A549 (cell line): ENCODE measurements at regions not wholly inside any gene's neighbourhood (a gene's known extent, or its start where the extent isn't known, plus 50 kb on each side); places are given as distances from the start of the nearest gene placed in this dataset.

Experiments
- ATAC-seq, 2 experiments: fragments of 200-7000 bp in 1 of 2; fragments of >200 bp in 1 of 2; cut with Nextera tagmentation in 1 of 2; cut with Tn5 transposase in 1 of 2; 3 replicates each; pipeline versions ENCODE4 v1.8.0 to v1.9.1; 2018 to 2020; ENCODE audit warnings: mild to moderate bottlenecking in 1 of 2, moderate library complexity in 1 of 2
- CTCF ChIA-PET: fragments of 300-600 bp; sonication (Branson Sonifier 250); formaldehyde crosslinking; extraction: SDS; loops from one replicate; lab custom pipeline; 2021; ENCODE audit warnings: antibody characterized with exemption, inconsistent platforms; lab: Yijun Ruan, JAX
- POLR2A ChIA-PET: fragments of 350-600 bp; formaldehyde crosslinking; extraction: SDS; loops from one replicate; lab custom pipeline; 2021; ENCODE audit warnings: antibody characterized with exemption, inconsistent platforms; lab: Yijun Ruan, JAX
- DNase-seq, 2 experiments: peaks; one replicate each; pipeline versions ENCODE4 v3.0.0 to v3.0.0-alpha.2; 2011 to 2016; ENCODE audit warnings: low read depth in 1 of 2, low spot score in 1 of 2
- FAIRE-seq: peaks from 2 replicates; lab custom pipeline; 2011; peaks lifted over from hg19 to GRCh38; lab: Jason Lieb, UNC
- H3K27ac ChIP-seq, 2 experiments: fragments of >200 bp; sonication (Bioruptor Twin); formaldehyde crosslinking; 3 replicates each; pipeline ENCODE4 v1.5.1; 2016 to 2017
- H3K4me1 ChIP-seq: fragments of >200 bp; sonication (Bioruptor Twin); formaldehyde crosslinking; 3 replicates; pipeline ENCODE4 v1.6.1; 2016
- H3K4me2 ChIP-seq: fragments of >200 bp; sonication (Bioruptor Twin); formaldehyde crosslinking; 3 replicates; pipeline ENCODE4 v1.6.1; 2016
- H3K4me3 ChIP-seq: fragments of >200 bp; sonication (Bioruptor Twin); formaldehyde crosslinking; 3 replicates; pipeline ENCODE4 v1.5.1; 2016
- H3K9me3 ChIP-seq: fragments of >200 bp; sonication (Bioruptor Twin); formaldehyde crosslinking; 3 replicates; pipeline ENCODE4 v1.6.1; 2016
- ATOH8 ChIP-seq: fragments of 250-450 bp; sonication (Bioruptor Pico); IDR thresholded peaks from 2 replicates; pipeline ENCODE4 v1.5.0; 2020; ENCODE audit warnings: low read depth, mild to moderate bottlenecking, moderate library complexity
- BCL3 ChIP-seq: fragments of >200 bp; sonication (Bioruptor Twin); formaldehyde crosslinking; IDR thresholded peaks from 3 replicates; pipeline ENCODE4 v1.6.1; 2016
- E2F6 ChIP-seq: IDR thresholded peaks from 2 replicates; pipeline ENCODE4 v1.6.1; 2012; ENCODE audit warnings: low read depth, borderline replicate concordance
- EHMT2 ChIP-seq: fragments of 200-600 bp; sonication (generic); IDR thresholded peaks from 2 replicates; pipeline ENCODE4 v1.6.1; 2016; ENCODE audit warnings: antibody characterized with exemption, low read depth, mild to moderate bottlenecking, moderate library complexity
- ELK1 ChIP-seq: fragments of 150-350 bp; IDR thresholded peaks from 2 replicates; pipeline ENCODE4 v1.6.1; 2014; ENCODE audit warnings: low read depth, mild to moderate bottlenecking, low read length
- ESRRA ChIP-seq: fragments of 150-350 bp; IDR thresholded peaks from 2 replicates; pipeline ENCODE4 v1.6.1; 2014; ENCODE audit warnings: mild to moderate bottlenecking, low read length, borderline replicate concordance
- FOSL2 ChIP-seq, 2 experiments: fragments of 450-650 bp in 1 of 2; fragments of >200 bp in 1 of 2; sonication (Bioruptor Twin) in 1 of 2; formaldehyde crosslinking; IDR thresholded peaks; 2 replicates each; pipeline versions ENCODE4 v1.5.0 to v1.6.1; 2016 to 2020; ENCODE audit warnings: mild to moderate bottlenecking in 1 of 2, moderate library complexity in 1 of 2
- HDAC2 ChIP-seq: fragments of 200-600 bp; sonication (generic); IDR thresholded peaks from 2 replicates; pipeline ENCODE4 v1.6.1; 2016
- HEYL ChIP-seq: fragments of 250-450 bp; sonication (Bioruptor Pico); IDR thresholded peaks from 2 replicates; pipeline ENCODE4 v1.8.0; 2021; ENCODE audit warnings: mild to moderate bottlenecking, moderate library complexity
- JUN ChIP-seq, 2 experiments: fragments of >200 bp; sonication (Bioruptor Twin); formaldehyde crosslinking; IDR thresholded peaks; 2 replicates in 1 of 2; 3 replicates in 1 of 2; pipeline ENCODE4 v1.6.1; 2016 to 2017
- JUNB ChIP-seq: fragments of >200 bp; sonication (Bioruptor Twin); formaldehyde crosslinking; IDR thresholded peaks from 2 replicates; pipeline ENCODE4 v1.6.1; 2016
- NPAS2 ChIP-seq: fragments of 250-450 bp; sonication (Bioruptor Pico); IDR thresholded peaks from 2 replicates; pipeline ENCODE4 v1.8.0; 2022; ENCODE audit warnings: mild to moderate bottlenecking, moderate library complexity, borderline replicate concordance
- NR3C1 ChIP-seq: fragments of >200 bp; sonication (Bioruptor Twin); formaldehyde crosslinking; IDR thresholded peaks from 3 replicates; pipeline ENCODE4 v1.6.1; 2017
- PBX3 ChIP-seq: IDR thresholded peaks from 2 replicates; pipeline ENCODE4 v1.6.1; 2012
- POLR2AphosphoS2 ChIP-seq: conservative IDR thresholded peaks from 2 replicates; pipeline ENCODE4 v1.6.1; 2012; ENCODE audit warnings: low read length, improper control_type of control experiment, inconsistent platforms
- RAD21 ChIP-seq, 2 experiments: fragments of >200 bp in 1 of 2; sonication (Bioruptor Twin) in 1 of 2; formaldehyde crosslinking in 1 of 2; IDR thresholded peaks in 1 of 2; conservative IDR thresholded peaks in 1 of 2; 2 replicates in 1 of 2; 3 replicates in 1 of 2; pipeline ENCODE4 v1.6.1; 2012 to 2018; ENCODE audit warnings: inconsistent platforms in 1 of 2
- SREBF2 ChIP-seq: fragments of 450-650 bp; IDR thresholded peaks from 2 replicates; pipeline ENCODE4 v1.6.1; 2014; ENCODE audit warnings: mild to moderate bottlenecking, moderate library complexity
- ZFP36 ChIP-seq: fragments of 450-650 bp; IDR thresholded peaks from 2 replicates; pipeline ENCODE4 v1.6.1; 2014; ENCODE audit warnings: borderline replicate concordance; ENCODE audit not compliant: partially characterized antibody
- WGBS: methylation state at CpG from one replicate; pipeline ENCODE4 v1.1.6; 2017; ENCODE audit errors: missing lambda C conversion rate; 5-methylcytosine and 5-hydroxymethylcytosine counted together

GRCh38 chr11:29750392-29750791, 266.4 kb downstream of the KCNA4 start:
- FAIRE-seq = no peak
- Histone ChIP-seq H3K4me2 (no peak overlapping the region), H3K9me3 (no peaks in the 10 kb centered on the region), H3K4me3 (no peak overlapping the region), H3K27ac (no peak overlapping the region), H3K4me1 (no peaks in the 10 kb centered on the region)
- DNase-seq = no peak
- no peak for ATAC-seq
- POLR2A ChIA-PET = no interaction called here
- 0% methylated on average over 3 of the region's 3 CpGs for whole genome bisulfite sequencing
- TF ChIP-seq RAD21 (conservative IDR thresholded peaks at IDR 0.05 in 1 of 2, IDR thresholded peaks at IDR 0.05 in 1 of 2) = no peak
- CTCF ChIA-PET = no interaction called here

- DNase-seq (no peak), FAIRE-seq (no peak), ATAC-seq (no peak)
- no peak for TF ChIP-seq NPAS2 (CRISPR knock-in tag)
- no peak for TF ChIP-seq PBX3
- no peak for TF ChIP-seq HDAC2
- no peak for TF ChIP-seq E2F6
- TF ChIP-seq ZFP36 = no peak
- no peak for TF ChIP-seq FOSL2 (IDR thresholded peaks at IDR 0.05)
- no peak for TF ChIP-seq FOSL2 (CRISPR knock-in tag; IDR thresholded peaks at IDR 0.05)
- TF ChIP-seq ESRRA = no peak
- TF ChIP-seq BCL3 = no peak
- TF ChIP-seq SREBF2 = no peak
- TF ChIP-seq POLR2AphosphoS2 = no peak
- no peak for TF ChIP-seq NR3C1
- TF ChIP-seq EHMT2 = no peak
- TF ChIP-seq ATOH8 (CRISPR knock-in tag) = no peak
- TF ChIP-seq ELK1 = no peak
- TF ChIP-seq HEYL (CRISPR knock-in tag) = no peak
- TF ChIP-seq JUNB = no peak
- Histone ChIP-seq H3K4me2 (no peak overlapping the region), H3K4me3 (no peak overlapping the region), H3K4me1 (no peaks in the 10 kb centered on the region), H3K27ac (no peak overlapping the region), H3K9me3 (no peaks in the 10 kb centered on the region)
- POLR2A ChIA-PET = no interaction called here
- CTCF ChIA-PET = no interaction called here
- 0% methylated on average over 1 of the region's 1 CpG for WGBS
Observed at GRCh38 chr11:29734287-29734686, 282.5 kb downstream of the KCNA4 start.

GRCh38 chr11:29713831-29714320, 303.0 kb downstream of the KCNA4 start:
- TF ChIP-seq JUN (IDR thresholded peaks at IDR 0.05) = no peak
- TF ChIP-seq SREBF2 = no peak
- no peak for DNase-seq
- ChIA-PET POLR2A (no interaction called here), CTCF (no interaction called here)
- Histone ChIP-seq H3K4me2 (no peak overlapping the region), H3K4me1 (no peaks in the 10 kb centered on the region), H3K9me3 (no peaks in the 10 kb centered on the region), H3K27ac (no peak overlapping the region), H3K4me3 (no peak overlapping the region)
- WGBS = 35% methylated on average over 14 of the region's 14 CpGs
- ATAC-seq = no peak
- no peak for FAIRE-seq
